ENCODE measurements at regions not wholly inside any gene's neighbourhood (a gene's known extent, or its start where the extent isn't known, plus 50 kb on each side); places are given as distances from the start of the nearest gene placed in this dataset.
"Not testable (repeated sequence)": the region's sequence is repeated elsewhere in the genome, so short reads cannot be mapped to it uniquely, and the experiment has no call there.

- Histone ChIP-seq H3K4me1 (no peaks in the 10 kb centered on the region), H3K27me3 (peaks cover 16% of the 10 kb centered on the region), H3K9me3 (no peaks in the 10 kb centered on the region), H3K4me3 (no peak overlapping the region), H3K36me3 (no peaks in the 10 kb centered on the region), H3K27ac (no peak overlapping the region)
- TF ChIP-seq POLR2A (IDR thresholded peaks at IDR 0.05) (no peak), EP300 (IDR thresholded peaks at IDR 0.05) (no peak), POLR2AphosphoS5 (IDR thresholded peaks at IDR 0.05) (no peak), CTCF (IDR thresholded peaks at IDR 0.05) (no peak)
- 94% methylated on average over 1 of the region's 1 CpG for whole genome bisulfite sequencing
- DNase-seq (ENCODE audit: low spot score in 2 of 2) = no peak
Measured at GRCh38 chr11:44367452-44367851, 57.5 kb upstream of the ALX4 start.

DNA sequence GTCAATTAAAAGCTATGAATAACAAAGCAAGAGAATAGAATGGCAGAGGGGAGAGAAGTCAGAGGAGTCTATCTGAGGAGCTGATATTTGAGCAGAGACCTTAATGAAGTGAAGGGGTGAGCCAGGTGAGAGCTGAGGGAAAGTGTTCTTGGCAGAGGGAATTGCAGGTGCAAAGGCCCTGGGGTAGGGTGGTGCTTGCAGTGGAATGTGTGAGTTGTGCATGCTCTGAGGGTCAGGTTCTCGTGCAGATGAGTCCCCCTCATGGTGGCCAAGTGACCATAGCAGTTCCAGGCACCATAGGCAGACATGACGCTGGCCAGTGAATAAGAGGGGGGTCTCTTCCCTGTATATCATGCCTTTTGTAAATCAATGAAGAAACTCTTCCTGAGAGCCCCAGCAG is 58.9 kb upstream of the ALX4 start:
- no peaks in the 10 kb centered on the region for H3K36me3 ChIP-seq
- peaks cover 10% of the 10 kb centered on the region for H3K27me3 ChIP-seq
- no peak for DNase-seq (ENCODE audit: low spot score in 2 of 2)
- H3K4me3 ChIP-seq = no peak overlapping the region
- H3K9me3 ChIP-seq = no peaks in the 10 kb centered on the region
- 64% methylated on average over 2 of the region's 2 CpGs for WGBS
- H3K27ac ChIP-seq = no peak overlapping the region
- no peaks in the 10 kb centered on the region for H3K4me1 ChIP-seq
- TF ChIP-seq POLR2A (IDR thresholded peaks at IDR 0.05) (no peak), CTCF (IDR thresholded peaks at IDR 0.05) (no peak), EP300 (IDR thresholded peaks at IDR 0.05) (no peak), POLR2AphosphoS5 (IDR thresholded peaks at IDR 0.05) (no peak)

GRCh38 chr11:44371042-44371441 is 61.1 kb upstream of the ALX4 start:
- not testable (repeated sequence) for H3K36me3 ChIP-seq, H3K4me3 ChIP-seq, H3K27ac ChIP-seq, H3K27me3 ChIP-seq, H3K9me3 ChIP-seq, H3K4me1 ChIP-seq
- peak in 1 of 2 donors; percentile 18 for DNase-seq (ENCODE audit: low spot score in 2 of 2)
- WGBS = 90% methylated on average over 1 of the region's 1 CpG

- no peaks in the 10 kb centered on the region for H3K9me3 ChIP-seq
- no peak overlapping the region for H3K4me3 ChIP-seq
- TF ChIP-seq CTCF (IDR thresholded peaks at IDR 0.05) (no peak), POLR2AphosphoS5 (IDR thresholded peaks at IDR 0.05) (no peak), EP300 (IDR thresholded peaks at IDR 0.05) (no peak), POLR2A (IDR thresholded peaks at IDR 0.05) (no peak)
- H3K36me3 ChIP-seq = no peaks in the 10 kb centered on the region
- peaks cover 4% of the 10 kb centered on the region for H3K27me3 ChIP-seq
- 100% methylated on average over 4 of the region's 4 CpGs for whole genome bisulfite sequencing
- peak in 1 of 2 donors; percentile 68 for DNase-seq (ENCODE audit: low spot score in 2 of 2)
- H3K4me1 ChIP-seq = no peaks in the 10 kb centered on the region
- no peak overlapping the region for H3K27ac ChIP-seq
Measured at GRCh38 chr11:44371706-44372105, 61.8 kb upstream of the ALX4 start.

GRCh38 chr11:44372989-44373388 is 63.0 kb upstream of the ALX4 start:
- Histone ChIP-seq H3K4me3 (no peak overlapping the region), H3K36me3 (no peaks in the 10 kb centered on the region), H3K9me3 (peaks cover 7% of the 10 kb centered on the region), H3K27ac (no peak overlapping the region), H3K27me3 (no peaks in the 10 kb centered on the region), H3K4me1 (no peaks in the 10 kb centered on the region)
- TF ChIP-seq POLR2A (IDR thresholded peaks at IDR 0.05) (no peak), POLR2AphosphoS5 (IDR thresholded peaks at IDR 0.05) (no peak), CTCF (IDR thresholded peaks at IDR 0.05) (no peak), EP300 (IDR thresholded peaks at IDR 0.05) (no peak)
- 76% methylated on average over 3 of the region's 3 CpGs for WGBS
- DNase-seq (ENCODE audit: low spot score in 2 of 2) = peak in 1 of 2 donors; percentile 9

DNA sequence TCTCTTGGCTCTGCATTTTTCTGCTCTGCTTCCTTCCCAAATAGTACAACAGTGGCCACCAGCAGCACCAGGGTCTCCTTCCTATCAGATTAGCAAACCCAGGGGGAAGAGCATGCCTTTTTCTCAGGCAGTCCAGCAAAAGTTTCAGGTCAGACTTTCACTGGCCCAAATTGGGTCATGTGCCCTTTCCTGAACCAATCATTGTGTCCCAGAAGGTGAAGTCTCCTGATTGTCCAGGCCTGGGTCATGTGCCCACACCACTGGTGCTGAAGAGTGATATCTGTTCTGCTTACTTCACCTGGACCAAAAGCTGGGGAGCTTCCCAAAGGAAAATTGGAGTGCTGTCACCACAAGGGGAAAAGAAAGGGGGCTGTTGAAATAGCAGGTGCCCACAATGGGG is 64.1 kb upstream of the ALX4 start:
- Histone ChIP-seq H3K4me3 (no peak overlapping the region), H3K36me3 (no peaks in the 10 kb centered on the region), H3K27ac (no peak overlapping the region), H3K4me1 (no peaks in the 10 kb centered on the region), H3K9me3 (peaks cover 7% of the 10 kb centered on the region), H3K27me3 (no peaks in the 10 kb centered on the region)
- no peak for TF ChIP-seq EP300 (IDR thresholded peaks at IDR 0.05)
- no peak for TF ChIP-seq POLR2AphosphoS5 (IDR thresholded peaks at IDR 0.05)
- TF ChIP-seq POLR2A (IDR thresholded peaks at IDR 0.05) = no peak
- no peak for TF ChIP-seq CTCF (IDR thresholded peaks at IDR 0.05)
- peak in 1 of 2 donors; percentile 12 for DNase-seq (ENCODE audit: low spot score in 2 of 2)

Data from suprapubic skin (tissue), 4 donors.